HepG2 (cell line): ENCODE measurements at regions not wholly inside any gene's neighbourhood (a gene's known extent, or its start where the extent isn't known, plus 50 kb on each side); places are given as distances from the start of the nearest gene placed in this dataset.

ENCODE experiments used
- ARNTL ChIP-seq: sonication (generic); formaldehyde crosslinking; IDR thresholded peaks from 2 replicates; pipeline ENCODE4 v1.4.0; 2020; ENCODE audit warnings: mild to moderate bottlenecking, missing genetic modification reagents
- ATAD3A ChIP-seq: sonication (generic); formaldehyde crosslinking; IDR thresholded peaks from 2 replicates; pipeline ENCODE4 v1.4.0; 2020; ENCODE audit warnings: missing genetic modification reagents
- FOXP1 ChIP-seq, 2 experiments: fragments of 450-650 bp in 1 of 2; IDR thresholded peaks; 2 replicates each; pipeline ENCODE4 v1.6.1; 2017 to 2018; ENCODE audit warnings: antibody characterized with exemption in 1 of 2
- HDAC6 ChIP-seq: fragments of 200-600 bp; sonication (generic); IDR thresholded peaks from 2 replicates; pipeline ENCODE4 v1.7.0; 2017; ENCODE audit warnings: mild to moderate bottlenecking, antibody characterized with exemption, low read length, low read depth
- ZBTB8A ChIP-seq: sonication (generic); formaldehyde crosslinking; IDR thresholded peaks from 2 replicates; pipeline ENCODE4 v1.4.0; 2020; ENCODE audit warnings: mild to moderate bottlenecking, low read depth, missing genetic modification reagents, borderline replicate concordance
- TF ChIP-seq, protein P1 (sequence below): IDR thresholded peaks from 2 replicates; pipeline ENCODE4 v1.6.1; 2016; ENCODE audit warnings: low read depth, missing genetic modification reagents, missing compliant biosample characterization
- TF ChIP-seq, protein P2 (sequence below): sonication (generic); formaldehyde crosslinking; IDR thresholded peaks from 2 replicates; pipeline ENCODE4 v1.4.0; 2020; ENCODE audit warnings: missing genetic modification reagents

DNA sequence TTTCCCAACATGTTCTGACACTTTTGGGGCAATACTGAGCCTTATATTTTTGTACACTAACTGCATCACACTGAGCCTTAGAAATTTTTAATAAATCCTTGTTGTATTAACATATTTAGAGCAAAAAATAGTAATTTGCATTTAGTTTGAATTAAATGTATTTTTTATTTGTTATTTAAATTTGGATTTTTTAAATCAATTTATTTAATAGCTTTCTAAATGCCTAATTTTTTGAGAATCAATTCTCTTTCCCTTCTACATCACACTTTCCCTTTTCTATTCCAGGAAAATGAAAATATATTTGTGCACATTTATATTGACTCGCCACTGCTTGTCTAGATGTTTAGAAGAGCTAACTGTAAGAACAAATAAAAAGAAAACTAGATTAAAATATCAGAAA, 414.6 kb upstream of the POM121L12 start:
- TF ChIP-seq ARNTL (CRISPR knock-in tag) = no peak
- no peak for TF ChIP-seq ZBTB8A (CRISPR knock-in tag)
- TF ChIP-seq FOXP1 (IDR thresholded peaks at IDR 0.05) = no peak
- no peak for TF ChIP-seq FOXP1 (CRISPR knock-in tag; IDR thresholded peaks at IDR 0.05)
- TF ChIP-seq, protein P1, sequence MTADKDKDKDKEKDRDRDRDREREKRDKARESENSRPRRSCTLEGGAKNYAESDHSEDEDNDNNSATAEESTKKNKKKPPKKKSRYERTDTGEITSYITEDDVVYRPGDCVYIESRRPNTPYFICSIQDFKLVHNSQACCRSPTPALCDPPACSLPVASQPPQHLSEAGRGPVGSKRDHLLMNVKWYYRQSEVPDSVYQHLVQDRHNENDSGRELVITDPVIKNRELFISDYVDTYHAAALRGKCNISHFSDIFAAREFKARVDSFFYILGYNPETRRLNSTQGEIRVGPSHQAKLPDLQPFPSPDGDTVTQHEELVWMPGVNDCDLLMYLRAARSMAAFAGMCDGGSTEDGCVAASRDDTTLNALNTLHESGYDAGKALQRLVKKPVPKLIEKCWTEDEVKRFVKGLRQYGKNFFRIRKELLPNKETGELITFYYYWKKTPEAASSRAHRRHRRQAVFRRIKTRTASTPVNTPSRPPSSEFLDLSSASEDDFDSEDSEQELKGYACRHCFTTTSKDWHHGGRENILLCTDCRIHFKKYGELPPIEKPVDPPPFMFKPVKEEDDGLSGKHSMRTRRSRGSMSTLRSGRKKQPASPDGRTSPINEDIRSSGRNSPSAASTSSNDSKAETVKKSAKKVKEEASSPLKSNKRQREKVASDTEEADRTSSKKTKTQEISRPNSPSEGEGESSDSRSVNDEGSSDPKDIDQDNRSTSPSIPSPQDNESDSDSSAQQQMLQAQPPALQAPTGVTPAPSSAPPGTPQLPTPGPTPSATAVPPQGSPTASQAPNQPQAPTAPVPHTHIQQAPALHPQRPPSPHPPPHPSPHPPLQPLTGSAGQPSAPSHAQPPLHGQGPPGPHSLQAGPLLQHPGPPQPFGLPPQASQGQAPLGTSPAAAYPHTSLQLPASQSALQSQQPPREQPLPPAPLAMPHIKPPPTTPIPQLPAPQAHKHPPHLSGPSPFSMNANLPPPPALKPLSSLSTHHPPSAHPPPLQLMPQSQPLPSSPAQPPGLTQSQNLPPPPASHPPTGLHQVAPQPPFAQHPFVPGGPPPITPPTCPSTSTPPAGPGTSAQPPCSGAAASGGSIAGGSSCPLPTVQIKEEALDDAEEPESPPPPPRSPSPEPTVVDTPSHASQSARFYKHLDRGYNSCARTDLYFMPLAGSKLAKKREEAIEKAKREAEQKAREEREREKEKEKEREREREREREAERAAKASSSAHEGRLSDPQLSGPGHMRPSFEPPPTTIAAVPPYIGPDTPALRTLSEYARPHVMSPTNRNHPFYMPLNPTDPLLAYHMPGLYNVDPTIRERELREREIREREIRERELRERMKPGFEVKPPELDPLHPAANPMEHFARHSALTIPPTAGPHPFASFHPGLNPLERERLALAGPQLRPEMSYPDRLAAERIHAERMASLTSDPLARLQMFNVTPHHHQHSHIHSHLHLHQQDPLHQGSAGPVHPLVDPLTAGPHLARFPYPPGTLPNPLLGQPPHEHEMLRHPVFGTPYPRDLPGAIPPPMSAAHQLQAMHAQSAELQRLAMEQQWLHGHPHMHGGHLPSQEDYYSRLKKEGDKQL (CRISPR knock-in tag) = no peak
- TF ChIP-seq, protein P2, sequence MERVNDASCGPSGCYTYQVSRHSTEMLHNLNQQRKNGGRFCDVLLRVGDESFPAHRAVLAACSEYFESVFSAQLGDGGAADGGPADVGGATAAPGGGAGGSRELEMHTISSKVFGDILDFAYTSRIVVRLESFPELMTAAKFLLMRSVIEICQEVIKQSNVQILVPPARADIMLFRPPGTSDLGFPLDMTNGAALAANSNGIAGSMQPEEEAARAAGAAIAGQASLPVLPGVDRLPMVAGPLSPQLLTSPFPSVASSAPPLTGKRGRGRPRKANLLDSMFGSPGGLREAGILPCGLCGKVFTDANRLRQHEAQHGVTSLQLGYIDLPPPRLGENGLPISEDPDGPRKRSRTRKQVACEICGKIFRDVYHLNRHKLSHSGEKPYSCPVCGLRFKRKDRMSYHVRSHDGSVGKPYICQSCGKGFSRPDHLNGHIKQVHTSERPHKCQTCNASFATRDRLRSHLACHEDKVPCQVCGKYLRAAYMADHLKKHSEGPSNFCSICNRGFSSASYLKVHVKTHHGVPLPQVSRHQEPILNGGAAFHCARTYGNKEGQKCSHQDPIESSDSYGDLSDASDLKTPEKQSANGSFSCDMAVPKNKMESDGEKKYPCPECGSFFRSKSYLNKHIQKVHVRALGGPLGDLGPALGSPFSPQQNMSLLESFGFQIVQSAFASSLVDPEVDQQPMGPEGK (CRISPR knock-in tag) = no peak
- TF ChIP-seq HDAC6 = no peak
- TF ChIP-seq ATAD3A (CRISPR knock-in tag) = no peak
